Adrenal gland (tissue), 9 donors: ENCODE measurements at regions not wholly inside any gene's neighbourhood (a gene's known extent, or its start where the extent isn't known, plus 50 kb on each side); places are given as distances from the start of the nearest gene placed in this dataset.

Source experiments
- DNase-seq, 7 donors: peaks; one replicate each; pipeline ENCODE4 v3.0.0-alpha.2; 2019 to 2020
- H3K27ac ChIP-seq, 5 donors: fragments of 200-600 bp; sonication (generic) in 4 of 5; 1 replicate in 3 of 5; 2 replicates in 2 of 5; pipeline versions ENCODE4 v1.5.1 to v1.8.0; 2016 to 2020; ENCODE audit warnings: mild to moderate bottlenecking in 1 of 5
- H3K27me3 ChIP-seq: fragments of 200-600 bp; 2 replicates; pipeline ENCODE4 v1.8.0; 2021
- H3K36me3 ChIP-seq, 2 donors: fragments of 200-600 bp; replicated peaks in 1 of 2; 1 replicate in 1 of 2; 2 replicates in 1 of 2; pipeline versions ENCODE4 v1.5.1 to v1.8.0; 2018 to 2022
- H3K4me1 ChIP-seq, 2 donors: fragments of 200-600 bp; replicated peaks in 1 of 2; 1 replicate in 1 of 2; 2 replicates in 1 of 2; pipeline versions ENCODE4 v1.5.1 to v1.8.0; 2018 to 2021
- H3K4me3 ChIP-seq, 4 donors: fragments of 200-600 bp; sonication (generic) in 3 of 4; one replicate each; pipeline ENCODE4 v1.5.1; 2016 to 2018
- H3K9me3 ChIP-seq, 3 donors: fragments of 200-600 bp; sonication (generic) in 1 of 3; replicated peaks in 1 of 3; 1 replicate in 2 of 3; 2 replicates in 1 of 3; pipeline versions ENCODE4 v1.5.1 to v1.8.0; 2016 to 2021
- CTCF ChIP-seq, 6 experiments: fragments of 450-650 bp in 4 of 6; fragments of 200-600 bp in 2 of 6; sonication (generic) in 1 of 6; IDR thresholded peaks; 1 replicate in 5 of 6; 2 replicates in 1 of 6; pipeline versions ENCODE4 v1.5.1 to v1.8.0; 2016 to 2021; ENCODE audit warnings: antibody characterized with exemption in 6 of 6, mild to moderate bottlenecking in 2 of 6, moderate library complexity in 1 of 6
- POLR2A ChIP-seq, 2 donors: fragments of 450-650 bp; IDR thresholded peaks; one replicate each; pipeline ENCODE4 v1.6.1; 2017; ENCODE audit warnings: antibody characterized with exemption in 2 of 2, mild to moderate bottlenecking in 2 of 2, moderate library complexity in 1 of 2
- WGBS, 4 donors: extraction: QIAGEN DNeasy Blood & Tissue Kit in 2 of 4; methylation state at CpG; one replicate each; pipeline versions ENCODE4 v1.1.5 to v1.1.7; 2013 to 2017; 5-methylcytosine and 5-hydroxymethylcytosine counted together
- intact Hi-C, 2 donors: fragments of 100-400 bp; cut with DNase I; formaldehyde crosslinking; loops; one replicate each; pipeline versions ENCODE4 v1.14.1 to v1.15.0; 2022 to 2023
- donor health status: healthy with polysubstance abuse.
- donor health status: Bipolar disorder and iron deficiency.
- donor health status: DM: yes; HTN: yes; CAD: no.
- donor health status: DM: no; HTN: no; CAD: no.
- donor health status: DM: no; HTN: no; CAD: no.

DNA sequence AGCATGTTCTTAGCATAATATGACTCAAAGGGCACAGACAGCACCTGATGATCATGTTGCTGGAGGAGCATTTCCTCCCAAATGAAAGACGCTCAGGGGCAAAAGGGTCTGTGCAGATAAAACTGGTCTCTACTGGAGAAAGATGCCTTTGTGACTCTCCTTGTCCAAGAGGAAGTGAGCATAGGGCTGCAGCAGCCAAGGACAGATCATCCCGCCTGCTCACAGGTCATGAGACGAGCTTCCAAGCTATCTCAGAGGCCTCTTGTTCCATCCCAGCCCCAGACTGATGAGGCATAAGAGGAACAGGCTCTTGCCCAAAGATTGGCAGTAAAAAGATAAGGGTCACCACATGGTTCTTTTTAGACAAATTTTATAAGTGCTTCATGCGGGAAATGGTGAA is 141.8 kb downstream of the KATNIP start:
- DNase-seq = no peak
- Histone ChIP-seq H3K4me3 (no peak overlapping the region), H3K9me3 (no peaks in the 10 kb centered on the region), H3K36me3 (no peaks in the 10 kb centered on the region), H3K27me3 (no peaks in the 10 kb centered on the region), H3K27ac (no peak overlapping the region), H3K4me1 (no peaks in the 10 kb centered on the region)
- 92 to 96% (median 94%) methylated on average over 4 of the region's 4 CpGs for WGBS, 4 donors
- intact Hi-C loops = no loop called here
- TF ChIP-seq POLR2A (IDR thresholded peaks at IDR 0.05) (no peak), CTCF (IDR thresholded peaks at IDR 0.05) (no peak)

DNA sequence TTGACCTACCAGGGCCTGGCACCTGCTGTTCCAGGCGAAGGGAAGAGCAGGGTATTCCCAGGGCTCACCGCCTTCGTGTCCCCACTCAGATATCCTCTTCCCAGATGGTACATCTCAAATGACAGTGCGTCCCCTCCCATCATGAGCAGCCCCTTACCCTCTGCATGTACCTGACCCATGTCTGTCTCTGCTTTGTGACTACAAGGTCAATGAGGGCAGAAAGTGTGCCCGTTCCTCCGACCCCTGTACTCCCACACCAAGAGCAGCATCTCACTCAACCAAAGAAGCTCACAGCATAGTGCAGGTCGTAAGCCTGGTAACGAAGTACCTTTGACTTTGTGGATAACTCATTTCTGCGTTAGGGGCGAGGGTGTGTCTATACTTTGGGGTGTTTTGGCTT is 142.6 kb downstream of the KATNIP start:
- no peaks in the 10 kb centered on the region for H3K27me3 ChIP-seq
- no peaks in the 10 kb centered on the region for H3K4me1 ChIP-seq
- H3K4me3 ChIP-seq = no peak overlapping the region
- H3K9me3 ChIP-seq = no peaks in the 10 kb centered on the region
- no peaks in the 10 kb centered on the region for H3K36me3 ChIP-seq
- WGBS, 4 donors = 93 to 97% (median 94%) methylated on average over 10 of the region's 10 CpGs
- intact Hi-C loops = no loop called here
- H3K27ac ChIP-seq = no peak overlapping the region
- DNase-seq = no peak
- no peak for TF ChIP-seq POLR2A (IDR thresholded peaks at IDR 0.05)
- TF ChIP-seq CTCF (IDR thresholded peaks at IDR 0.05) = no peak

DNA sequence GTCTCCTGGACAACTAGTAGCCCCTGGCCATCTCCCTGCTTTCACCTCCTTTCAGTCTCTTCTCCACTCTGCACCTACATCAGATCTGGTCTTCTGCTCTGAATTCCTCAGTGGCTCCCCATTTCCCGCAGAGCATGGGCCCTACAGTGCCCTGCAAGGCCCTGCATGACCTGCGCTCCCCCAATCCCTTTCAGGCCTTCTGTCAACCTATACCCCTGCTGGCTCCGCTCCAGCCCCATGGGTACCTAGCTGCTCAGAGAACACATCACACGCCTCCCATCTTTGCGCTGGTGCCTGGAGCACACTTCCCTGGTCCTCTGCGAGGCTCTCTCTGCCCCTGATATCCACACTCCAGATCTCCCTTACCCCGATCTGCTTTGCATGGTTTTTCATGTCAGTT is 145.2 kb downstream of the KATNIP start:
- no peaks in the 10 kb centered on the region for H3K27me3 ChIP-seq
- no peak overlapping the region for H3K27ac ChIP-seq
- 96 to 99% (median 98%) methylated on average over 7 of the region's 7 CpGs for WGBS, 4 donors
- TF ChIP-seq CTCF (IDR thresholded peaks at IDR 0.05) (no peak), POLR2A (IDR thresholded peaks at IDR 0.05) (no peak)
- no peaks in the 10 kb centered on the region for H3K9me3 ChIP-seq
- intact Hi-C loops = no loop called here
- no peak overlapping the region for H3K4me3 ChIP-seq
- no peaks in the 10 kb centered on the region for H3K4me1 ChIP-seq
- no peak for DNase-seq
- no peaks in the 10 kb centered on the region for H3K36me3 ChIP-seq

DNA sequence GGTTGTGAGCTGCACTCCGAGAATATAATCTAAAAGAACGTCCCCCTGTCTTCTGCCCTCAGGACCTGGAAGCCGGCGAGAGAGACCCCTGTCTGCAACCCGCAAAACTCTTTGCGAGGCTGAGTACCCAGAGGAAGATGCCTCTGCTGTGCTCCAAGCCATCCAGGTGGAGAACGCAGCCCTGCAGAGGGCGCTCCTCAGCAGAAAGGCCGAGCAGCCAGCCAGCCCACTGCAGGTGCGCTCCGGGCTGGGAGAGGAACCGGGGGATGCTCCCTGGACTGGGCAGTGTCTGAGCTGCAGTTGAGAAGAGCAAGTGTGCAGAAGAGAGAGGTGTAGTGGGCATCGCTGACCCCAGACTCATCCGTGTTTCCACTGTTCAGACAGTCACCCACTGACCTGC is 148.3 kb downstream of the KATNIP start:
- intact Hi-C loops = no loop called here
- Histone ChIP-seq H3K9me3 (no peaks in the 10 kb centered on the region), H3K27me3 (no peaks in the 10 kb centered on the region), H3K4me1 (no peaks in the 10 kb centered on the region), H3K27ac (no peak overlapping the region), H3K4me3 (no peak overlapping the region), H3K36me3 (no peaks in the 10 kb centered on the region)
- no peak for TF ChIP-seq POLR2A (IDR thresholded peaks at IDR 0.05)
- no peak for TF ChIP-seq CTCF (IDR thresholded peaks at IDR 0.05)
- 81 to 91% (median 87%) methylated on average over 14 of the region's 14 CpGs for WGBS, 4 donors
- DNase-seq = no peak
